Memory B cell (primary cell): ENCODE measurements at regions not wholly inside any gene's neighbourhood (a gene's known extent, or its start where the extent isn't known, plus 50 kb on each side); places are given as distances from the start of the nearest gene placed in this dataset.

Experiments
- ATAC-seq: fragments of 150-1000 bp; cut with Tn5 transposase; 2 replicates; pipeline ENCODE4 v1.10.0; 2021; ENCODE audit warnings: low read depth, mild to moderate bottlenecking, moderate library complexity
- DNase-seq, 2 donors: peaks; one replicate each; pipeline ENCODE4 v3.0.0; 2022; ENCODE audit warnings: low spot score in 2 of 2
- H3K27ac Mint-ChIP-seq: one replicate; pipeline ENCODE4 v1.8.0; 2022; ENCODE audit warnings: mild to moderate bottlenecking, moderate library complexity, mixed read lengths
- H3K27me3 Mint-ChIP-seq: one replicate; pipeline ENCODE4 v1.8.0; 2022; ENCODE audit warnings: mixed read lengths
- H3K36me3 Mint-ChIP-seq: one replicate; pipeline ENCODE4 v1.8.0; 2022; ENCODE audit warnings: mild to moderate bottlenecking, mixed read lengths
- H3K4me1 Mint-ChIP-seq: one replicate; pipeline ENCODE4 v1.8.0; 2022; ENCODE audit warnings: mixed read lengths
- H3K4me3 Mint-ChIP-seq: one replicate; pipeline ENCODE4 v1.8.0; 2022; ENCODE audit warnings: mild to moderate bottlenecking, moderate library complexity, mixed read lengths
- H3K9me3 Mint-ChIP-seq: one replicate; pipeline ENCODE4 v1.8.0; 2022; ENCODE audit warnings: mixed read lengths

DNA sequence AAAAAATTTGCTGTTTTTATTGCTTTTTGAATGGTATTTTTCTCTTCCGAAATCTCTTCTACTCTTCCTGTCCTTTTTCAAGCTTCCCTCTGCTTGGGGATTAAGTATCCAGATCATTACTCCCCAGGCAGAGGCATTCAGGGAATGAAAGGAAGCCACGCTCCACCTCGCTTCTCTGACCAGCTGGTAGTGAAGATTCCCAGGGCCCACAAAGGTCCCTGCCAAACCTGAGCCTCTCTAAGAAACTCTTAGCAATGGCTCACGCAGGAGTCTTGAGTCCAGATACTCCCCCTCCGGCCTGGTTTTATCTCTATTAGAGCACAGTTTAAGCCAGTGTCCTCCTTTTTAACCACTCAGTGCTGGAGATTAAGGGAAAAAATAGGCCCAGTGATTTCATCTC lies 51.4 kb upstream of the SOD3 start:
- ATAC-seq (no peak), DNase-seq (no peak)
- H3K4me1 Mint-ChIP-seq = no peaks in the 10 kb centered on the region
- peaks cover 2% of the 10 kb centered on the region for H3K9me3 Mint-ChIP-seq
- peaks cover 4% of the 10 kb centered on the region for H3K27me3 Mint-ChIP-seq
- H3K36me3 Mint-ChIP-seq = no peaks in the 10 kb centered on the region
- no peak overlapping the region for H3K4me3 Mint-ChIP-seq
- no peak overlapping the region for H3K27ac Mint-ChIP-seq

DNA sequence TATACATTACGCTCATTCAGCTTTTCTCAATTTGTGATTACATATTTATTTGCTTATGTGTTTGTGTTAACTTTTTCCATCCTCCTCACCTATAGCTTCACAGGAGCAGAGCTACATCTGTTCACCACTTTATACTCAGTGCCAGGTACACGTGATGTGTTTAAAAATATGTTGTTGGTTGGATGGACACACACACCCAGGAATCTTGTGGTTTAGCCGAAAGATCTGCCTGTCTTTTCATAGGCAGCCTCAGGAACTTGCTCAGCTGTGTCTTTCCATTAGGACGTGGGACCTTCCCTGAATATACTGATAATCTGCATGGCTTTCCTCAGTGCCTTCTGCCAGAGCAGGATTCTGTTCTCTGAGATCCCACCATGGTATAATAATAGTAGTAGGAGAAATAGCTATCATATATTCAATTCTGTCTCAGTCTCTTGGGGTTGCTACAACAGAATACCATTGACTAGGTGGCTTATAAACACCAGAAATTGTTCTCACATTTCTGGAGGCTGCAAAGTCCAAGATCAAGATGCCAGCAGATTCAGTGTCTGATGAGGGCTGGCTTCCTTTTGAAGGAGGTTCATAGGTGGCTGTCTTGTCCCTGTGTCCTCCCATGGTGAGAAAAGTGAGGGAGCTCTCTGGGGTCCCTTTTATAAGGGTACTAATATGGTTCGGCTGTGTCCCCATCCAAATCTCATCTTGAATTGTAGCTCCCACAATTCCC lies 50.0 kb upstream of the SOD3 start:
- Mint-ChIP-seq H3K4me1 (no peaks in the 10 kb centered on the region), H3K36me3 (no peaks in the 10 kb centered on the region), H3K9me3 (peaks cover 2% of the 10 kb centered on the region), H3K27ac (no peak overlapping the region), H3K4me3 (no peak overlapping the region), H3K27me3 (peaks cover 4% of the 10 kb centered on the region)
- ATAC-seq = no peak
- DNase-seq = no peak
